ENCODE measurements at regions not wholly inside any gene's neighbourhood (a gene's known extent, or its start where the extent isn't known, plus 50 kb on each side); places are given as distances from the start of the nearest gene placed in this dataset.

DNA sequence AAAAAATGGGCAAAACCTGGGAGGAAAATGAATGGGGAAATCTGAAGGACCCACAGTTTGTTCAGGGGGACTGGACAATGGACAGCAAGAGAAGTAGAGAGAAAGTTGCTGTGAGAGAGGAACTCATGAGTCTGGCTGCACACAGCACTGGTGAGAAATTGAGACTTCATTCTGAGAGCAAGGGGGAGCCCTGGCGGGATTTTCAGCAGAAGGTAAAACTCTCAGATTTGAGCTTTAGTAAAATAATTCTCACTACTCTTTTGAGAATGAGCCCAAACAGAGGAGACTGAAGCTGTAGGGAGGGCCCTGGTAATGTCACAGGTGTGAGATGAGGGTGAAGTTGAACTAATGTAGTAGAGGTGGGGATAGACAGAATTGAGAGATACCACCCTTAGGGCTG lies 438.6 kb downstream of the OMA1 start:
- no peak for TF ChIP-seq TAF1 (IDR thresholded peaks at IDR 0.05; ENCODE audit: borderline replicate concordance, low read depth, low read length)
- no peak for TF ChIP-seq POLR2A (IDR thresholded peaks at IDR 0.05; ENCODE audit: low read depth, low read length)
